Natural killer cell treated with Interleukin-12 subunit alpha and Interleukin-12 subunit beta and Interleukin-15 and Interleukin-18, amount 100 ng/mL, for 72 hours (primary cell): ENCODE measurements at regions not wholly inside any gene's neighbourhood (a gene's known extent, or its start where the extent isn't known, plus 50 kb on each side); places are given as distances from the start of the nearest gene placed in this dataset.

Experiments used
- ATAC-seq, 2 donors: fragments of 150-1000 bp; cut with Tn5 transposase in 1 of 2; sonication (Bioruptor Pico), chemical (Tn5 transposase) in 1 of 2; 2 replicates each; pipeline ENCODE4 v1.10.0; 2021
- DNase-seq: peaks from one replicate; pipeline ENCODE4 v3.0.0; 2022; ENCODE audit warnings: low spot score
- H3K27ac Mint-ChIP-seq, 2 donors: 1 replicate in 1 of 2; 2 replicates in 1 of 2; pipeline ENCODE4 v1.8.0; 2022; ENCODE audit warnings: mixed read lengths in 2 of 2, mild to moderate bottlenecking in 1 of 2, moderate library complexity in 1 of 2
- H3K27me3 Mint-ChIP-seq, 2 donors: 1 replicate in 1 of 2; 2 replicates in 1 of 2; pipeline ENCODE4 v1.8.0; 2022; ENCODE audit warnings: mixed read lengths in 2 of 2
- H3K36me3 Mint-ChIP-seq: one replicate; pipeline ENCODE4 v1.8.0; 2022; ENCODE audit warnings: mixed read lengths
- H3K4me1 Mint-ChIP-seq, 2 donors: 1 replicate in 1 of 2; 2 replicates in 1 of 2; pipeline ENCODE4 v1.8.0; 2022; ENCODE audit warnings: low read depth in 2 of 2, mixed read lengths in 2 of 2, mild to moderate bottlenecking in 1 of 2
- H3K4me3 Mint-ChIP-seq: one replicate; pipeline ENCODE4 v1.8.0; 2022; ENCODE audit warnings: mixed read lengths
- H3K9me3 Mint-ChIP-seq: 2 replicates; pipeline ENCODE4 v1.8.0; 2022; ENCODE audit warnings: mixed read lengths

GRCh38 chr2:188079196-188079595 lies 212.5 kb upstream of the GULP1 start:
- Mint-ChIP-seq H3K36me3 (peaks cover 3% of the 10 kb centered on the region), H3K4me1 (no peaks in the 10 kb centered on the region), H3K9me3 (peaks cover 17% of the 10 kb centered on the region), H3K4me3 (no peak overlapping the region), H3K27ac (no peak overlapping the region), H3K27me3 (no peaks in the 10 kb centered on the region)
- ATAC-seq (no peak), DNase-seq (no peak)

GRCh38 chr2:188085421-188085820 lies 206.3 kb upstream of the GULP1 start:
- ATAC-seq (no peak), DNase-seq (no peak)
- Mint-ChIP-seq H3K4me3 (no peak overlapping the region), H3K36me3 (no peaks in the 10 kb centered on the region), H3K27me3 (no peaks in the 10 kb centered on the region), H3K9me3 (peaks cover 12% of the 10 kb centered on the region), H3K4me1 (no peaks in the 10 kb centered on the region), H3K27ac (no peak overlapping the region)

DNA sequence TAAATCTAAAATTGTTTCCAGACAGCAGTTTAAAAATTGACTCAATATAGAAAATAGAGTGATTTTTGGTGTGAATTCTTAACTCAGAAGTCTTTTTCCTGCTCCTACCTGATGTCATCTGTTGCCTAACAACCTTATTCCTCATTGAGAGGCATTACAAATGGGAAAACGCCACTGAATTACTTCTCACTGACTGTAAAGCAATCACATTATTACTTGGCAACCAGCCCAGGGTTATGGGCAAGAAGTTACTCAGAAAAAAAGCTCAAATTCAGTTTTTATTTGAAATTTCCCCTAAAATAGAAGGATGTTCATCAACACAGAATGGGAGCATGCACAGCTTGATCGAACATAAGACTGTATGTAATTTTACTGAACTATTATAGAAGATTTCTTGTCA lies 201.8 kb upstream of the GULP1 start:
- H3K27me3 Mint-ChIP-seq = no peaks in the 10 kb centered on the region
- H3K27ac Mint-ChIP-seq = no peak overlapping the region
- no peak overlapping the region for H3K4me3 Mint-ChIP-seq
- no peaks in the 10 kb centered on the region for H3K4me1 Mint-ChIP-seq
- H3K36me3 Mint-ChIP-seq = no peaks in the 10 kb centered on the region
- peaks cover 16% of the 10 kb centered on the region for H3K9me3 Mint-ChIP-seq
- ATAC-seq (no peak), DNase-seq (no peak)

DNA sequence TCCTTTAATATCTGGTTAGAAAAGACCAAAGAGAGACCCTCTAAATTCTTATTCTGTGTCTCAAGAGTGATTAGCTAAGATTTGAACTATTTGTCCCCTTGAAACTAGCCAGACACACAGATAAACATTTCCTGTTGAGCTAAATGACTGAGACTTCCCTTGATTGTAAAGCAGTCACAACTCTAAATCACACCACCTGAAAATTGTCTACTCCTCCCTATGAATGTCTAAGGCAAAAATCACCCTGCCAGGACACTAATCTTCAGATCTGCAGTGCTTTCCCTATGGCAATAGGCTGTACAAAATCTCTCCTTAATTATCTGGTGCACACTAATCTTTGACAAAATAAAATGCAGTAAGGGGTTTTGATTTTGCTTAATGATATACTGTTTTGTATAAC lies 200.5 kb upstream of the GULP1 start:
- Mint-ChIP-seq H3K27ac (no peak overlapping the region), H3K36me3 (no peaks in the 10 kb centered on the region), H3K27me3 (no peaks in the 10 kb centered on the region), H3K4me1 (no peaks in the 10 kb centered on the region), H3K4me3 (no peak overlapping the region), H3K9me3 (peaks cover 13% of the 10 kb centered on the region)
- DNase-seq (no peak), ATAC-seq (no peak)

DNA sequence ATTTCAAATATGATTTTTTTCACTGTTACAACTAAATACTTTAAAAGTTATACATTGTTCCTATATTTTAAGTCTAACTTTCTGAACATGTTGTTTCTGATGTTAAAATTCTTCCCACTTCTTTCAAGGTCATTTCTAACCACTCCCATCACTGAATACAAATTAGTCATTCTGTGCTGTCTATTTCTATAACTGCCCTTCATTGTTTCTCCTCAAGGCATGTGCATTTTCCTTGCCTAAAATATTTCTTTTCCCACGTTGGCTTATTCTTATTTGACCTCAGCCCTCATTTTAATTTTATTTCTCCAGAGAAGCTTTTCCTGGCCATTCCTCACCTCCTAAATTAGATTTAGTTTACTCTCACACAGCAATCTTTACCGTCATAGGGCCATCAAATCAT lies 198.9 kb upstream of the GULP1 start:
- H3K27ac Mint-ChIP-seq = no peak overlapping the region
- H3K4me1 Mint-ChIP-seq = no peaks in the 10 kb centered on the region
- DNase-seq = no peak
- peaks cover 18% of the 10 kb centered on the region for H3K9me3 Mint-ChIP-seq
- H3K27me3 Mint-ChIP-seq = no peaks in the 10 kb centered on the region
- H3K36me3 Mint-ChIP-seq = no peaks in the 10 kb centered on the region
- no peak overlapping the region for H3K4me3 Mint-ChIP-seq
- no peak for ATAC-seq

GRCh38 chr2:188096910-188097309 lies 194.8 kb upstream of the GULP1 start:
- no peak overlapping the region for H3K4me3 Mint-ChIP-seq
- H3K9me3 Mint-ChIP-seq = peaks cover 18% of the 10 kb centered on the region
- ATAC-seq (no peak), DNase-seq (no peak)
- no peaks in the 10 kb centered on the region for H3K27me3 Mint-ChIP-seq
- H3K4me1 Mint-ChIP-seq = no peaks in the 10 kb centered on the region
- no peak overlapping the region for H3K27ac Mint-ChIP-seq
- no peaks in the 10 kb centered on the region for H3K36me3 Mint-ChIP-seq

GRCh38 chr2:188102881-188103280 lies 188.8 kb upstream of the GULP1 start:
- peaks cover 11% of the 10 kb centered on the region for H3K36me3 Mint-ChIP-seq
- no peak for ATAC-seq
- no peak overlapping the region for H3K27ac Mint-ChIP-seq
- DNase-seq = no peak
- H3K4me1 Mint-ChIP-seq = no peaks in the 10 kb centered on the region
- no peak overlapping the region for H3K4me3 Mint-ChIP-seq
- no peaks in the 10 kb centered on the region for H3K27me3 Mint-ChIP-seq
- peaks cover 6% of the 10 kb centered on the region for H3K9me3 Mint-ChIP-seq

DNA sequence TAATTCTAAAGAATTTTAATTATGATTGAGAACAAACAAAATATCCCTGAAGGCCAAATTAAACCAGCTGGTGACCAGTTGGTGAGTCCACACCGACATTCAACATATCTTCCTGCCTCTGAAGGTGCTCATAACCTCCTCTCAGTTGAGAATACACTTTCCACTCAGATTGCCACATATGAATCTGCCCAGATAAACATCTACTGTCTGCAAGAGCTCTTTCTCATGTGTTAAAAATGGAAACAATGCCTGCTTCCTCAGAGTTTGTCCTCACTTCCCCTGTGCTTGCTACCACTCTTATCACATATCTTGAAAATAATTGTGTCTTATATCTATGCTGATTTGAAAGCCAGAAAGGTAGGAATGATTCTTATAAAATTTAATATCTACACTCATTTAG lies 177.7 kb upstream of the GULP1 start:
- no peak for DNase-seq
- no peak overlapping the region for H3K27ac Mint-ChIP-seq
- no peaks in the 10 kb centered on the region for H3K27me3 Mint-ChIP-seq
- no peak for ATAC-seq
- H3K4me1 Mint-ChIP-seq = no peaks in the 10 kb centered on the region
- no peaks in the 10 kb centered on the region for H3K36me3 Mint-ChIP-seq
- H3K9me3 Mint-ChIP-seq = peaks cover 3% of the 10 kb centered on the region
- no peak overlapping the region for H3K4me3 Mint-ChIP-seq

GRCh38 chr2:188117706-188118105 lies 174.0 kb upstream of the GULP1 start:
- Mint-ChIP-seq H3K27me3 (no peaks in the 10 kb centered on the region), H3K4me3 (no peak overlapping the region), H3K36me3 (no peaks in the 10 kb centered on the region), H3K4me1 (no peaks in the 10 kb centered on the region), H3K9me3 (no peaks in the 10 kb centered on the region), H3K27ac (no peak overlapping the region)
- no peak for DNase-seq
- no peak for ATAC-seq

- ATAC-seq (no peak), DNase-seq (no peak)
- Mint-ChIP-seq H3K9me3 (no peaks in the 10 kb centered on the region), H3K36me3 (no peaks in the 10 kb centered on the region), H3K27me3 (no peaks in the 10 kb centered on the region), H3K27ac (no peak overlapping the region), H3K4me3 (no peak overlapping the region), H3K4me1 (no peaks in the 10 kb centered on the region)
Measured at GRCh38 chr2:188118431-188118830, 173.2 kb upstream of the GULP1 start.

- H3K36me3 Mint-ChIP-seq = no peaks in the 10 kb centered on the region
- H3K9me3 Mint-ChIP-seq = no peaks in the 10 kb centered on the region
- DNase-seq (no peak), ATAC-seq (no peak)
- no peaks in the 10 kb centered on the region for H3K27me3 Mint-ChIP-seq
- no peaks in the 10 kb centered on the region for H3K4me1 Mint-ChIP-seq
- no peak overlapping the region for H3K27ac Mint-ChIP-seq
- H3K4me3 Mint-ChIP-seq = no peak overlapping the region
Measured at GRCh38 chr2:188119112-188119838, 172.4 kb upstream of the GULP1 start.

DNA sequence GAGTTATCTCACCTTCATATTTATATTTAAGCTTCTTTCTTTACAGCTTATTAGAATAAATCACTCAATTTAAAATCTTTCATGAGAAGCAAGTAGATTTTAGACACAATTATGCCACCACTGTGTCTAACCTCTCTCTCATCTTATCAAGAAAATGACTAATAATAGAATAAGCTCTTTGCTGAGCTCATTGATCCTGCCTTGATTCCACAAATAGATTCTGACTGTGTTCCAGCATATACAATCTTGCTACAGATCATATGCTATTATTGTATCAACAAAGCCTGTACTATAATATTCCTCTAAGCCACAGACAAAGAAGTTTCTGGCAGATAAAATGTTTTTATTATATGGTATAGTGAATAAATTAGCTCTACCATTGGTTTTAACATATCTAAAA lies 168.7 kb upstream of the GULP1 start:
- H3K27me3 Mint-ChIP-seq = no peaks in the 10 kb centered on the region

DNA sequence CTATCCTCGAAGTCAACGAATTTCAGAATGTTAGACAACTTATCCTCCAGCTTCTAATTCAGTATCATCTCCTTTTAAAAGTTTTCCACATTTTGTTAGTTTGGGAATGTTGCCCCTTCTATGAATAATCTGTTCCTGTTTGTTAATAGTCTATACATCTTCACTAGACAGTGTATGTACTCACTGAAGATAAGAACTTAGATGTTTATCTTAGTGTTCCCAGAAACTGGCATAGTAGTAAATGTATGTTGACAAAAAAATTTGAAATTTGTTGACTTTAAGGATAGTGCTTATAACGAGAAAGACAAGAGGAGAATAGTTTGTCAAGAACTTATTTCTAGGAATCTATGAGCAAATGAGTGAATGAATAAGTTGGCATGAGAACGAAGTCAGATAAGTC lies 162.0 kb upstream of the GULP1 start:
- Mint-ChIP-seq H3K27ac (no peak overlapping the region), H3K4me3 (no peak overlapping the region), H3K36me3 (no peaks in the 10 kb centered on the region), H3K27me3 (no peaks in the 10 kb centered on the region), H3K4me1 (no peaks in the 10 kb centered on the region), H3K9me3 (peaks cover 10% of the 10 kb centered on the region)
- ATAC-seq (no peak), DNase-seq (no peak)

More for the DNA sequence above, 168.7 kb upstream of the GULP1 start:
- Mint-ChIP-seq H3K36me3 (no peaks in the 10 kb centered on the region), H3K9me3 (no peaks in the 10 kb centered on the region), H3K4me1 (no peaks in the 10 kb centered on the region), H3K27ac (no peak overlapping the region), H3K4me3 (no peak overlapping the region)
- ATAC-seq (no peak), DNase-seq (no peak)

DNA sequence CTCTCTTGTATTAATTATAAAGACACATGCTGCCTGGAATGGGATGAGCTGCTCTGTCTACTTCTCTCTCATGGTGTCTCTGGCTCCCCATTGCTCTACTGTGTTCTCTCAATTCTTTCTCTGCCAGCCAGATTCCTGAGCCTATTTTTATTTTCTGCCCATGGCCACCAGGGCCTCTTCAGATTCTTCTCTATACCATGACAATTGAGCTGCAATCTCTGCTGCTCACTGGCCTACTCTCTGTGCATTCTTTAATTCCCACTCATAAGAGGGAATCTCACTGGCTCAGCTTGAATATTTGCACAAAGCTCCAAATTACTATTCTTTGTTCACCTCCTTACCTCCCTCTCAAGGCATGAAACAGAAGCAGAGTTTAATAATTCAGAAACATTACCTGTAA lies 161.4 kb upstream of the GULP1 start:
- Mint-ChIP-seq H3K4me1 (no peaks in the 10 kb centered on the region), H3K27me3 (no peaks in the 10 kb centered on the region), H3K9me3 (peaks cover 10% of the 10 kb centered on the region), H3K27ac (no peak overlapping the region), H3K36me3 (no peaks in the 10 kb centered on the region), H3K4me3 (no peak overlapping the region)
- ATAC-seq = no peak
- no peak for DNase-seq

DNA sequence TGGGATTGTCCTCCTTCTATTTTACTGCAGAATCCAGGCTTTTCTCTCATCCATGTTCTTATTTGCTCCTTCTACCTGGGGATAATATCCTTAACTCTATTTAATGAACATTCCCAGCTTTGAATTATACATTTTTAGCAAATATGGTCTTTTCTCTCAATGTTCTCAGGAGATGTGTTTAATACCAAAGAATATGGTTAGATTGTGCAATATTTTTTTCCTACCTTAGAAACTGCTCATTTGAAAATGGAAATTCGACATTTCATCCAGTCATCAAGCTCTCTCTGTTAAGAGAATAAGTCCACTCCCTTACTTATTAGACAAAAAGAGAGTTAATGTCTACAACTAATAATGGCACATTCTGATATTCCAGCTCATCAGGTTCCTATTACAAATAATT lies 160.4 kb upstream of the GULP1 start:
- H3K36me3 Mint-ChIP-seq = no peaks in the 10 kb centered on the region
- no peak overlapping the region for H3K27ac Mint-ChIP-seq
- no peak overlapping the region for H3K4me3 Mint-ChIP-seq
- H3K9me3 Mint-ChIP-seq = peaks cover 10% of the 10 kb centered on the region
- H3K4me1 Mint-ChIP-seq = no peaks in the 10 kb centered on the region
- no peak for DNase-seq
- H3K27me3 Mint-ChIP-seq = no peaks in the 10 kb centered on the region
- no peak for ATAC-seq
